H9 (cell line): ENCODE measurements at regions not wholly inside any gene's neighbourhood (a gene's known extent, or its start where the extent isn't known, plus 50 kb on each side); places are given as distances from the start of the nearest gene placed in this dataset.

Experiments
- DNase-seq: peaks from one replicate; pipeline ENCODE4 v3.0.0-alpha.2; 2017
- H2AFZ ChIP-seq: one replicate; pipeline ENCODE4 v1.6.1; 2013; ENCODE audit warnings: mild to moderate bottlenecking, low read length, control low read depth, moderate library complexity
- H2AK5ac ChIP-seq: 2 replicates; pipeline ENCODE4 v1.6.1; 2013; ENCODE audit warnings: low read length, control low read depth, mixed read lengths; ENCODE audit not compliant: insufficient read length
- H2BK120ac ChIP-seq: one replicate; pipeline ENCODE4 v1.6.1; 2013; ENCODE audit warnings: low read depth, mild to moderate bottlenecking, low read length, control low read depth, inconsistent platforms; ENCODE audit not compliant: poor library complexity, severe bottlenecking
- H2BK12ac ChIP-seq: 2 replicates; pipeline ENCODE4 v1.6.1; 2013; ENCODE audit warnings: low read length, control low read depth, mixed read lengths, low read depth; ENCODE audit not compliant: insufficient read length
- H2BK15ac ChIP-seq: 2 replicates; pipeline ENCODE4 v1.6.1; 2013; ENCODE audit warnings: low read depth, low read length, control low read depth
- H2BK20ac ChIP-seq: one replicate; pipeline ENCODE4 v1.6.1; 2013; ENCODE audit warnings: low read depth, mild to moderate bottlenecking, low read length, control low read depth, inconsistent platforms; ENCODE audit not compliant: poor library complexity, severe bottlenecking
- H2BK5ac ChIP-seq: 2 replicates; pipeline ENCODE4 v1.6.1; 2013; ENCODE audit warnings: low read length, control low read depth, mixed read lengths; ENCODE audit not compliant: insufficient read length
- H3K14ac ChIP-seq: 2 replicates; pipeline ENCODE4 v1.6.1; 2013; ENCODE audit warnings: low read length, control low read depth; ENCODE audit not compliant: insufficient read depth
- H3K18ac ChIP-seq: 2 replicates; pipeline ENCODE4 v1.6.1; 2013; ENCODE audit warnings: low read depth, mild to moderate bottlenecking, mixed read lengths, low read length, control low read depth; ENCODE audit not compliant: insufficient read length
- H3K23ac ChIP-seq: 2 replicates; pipeline ENCODE4 v1.6.1; 2013; ENCODE audit warnings: low read length, control low read depth, mixed read lengths, low read depth; ENCODE audit not compliant: insufficient read length
- H3K23me2 ChIP-seq: 2 replicates; pipeline ENCODE4 v1.6.1; 2013; ENCODE audit warnings: low read depth, mild to moderate bottlenecking, mixed read lengths, low read length, control low read depth; ENCODE audit not compliant: insufficient read length, poor library complexity, severe bottlenecking
- H3K27ac ChIP-seq: 2 replicates; pipeline ENCODE4 v1.5.1; 2013; ENCODE audit warnings: low read length, control low read depth, mixed read lengths, low read depth; ENCODE audit not compliant: insufficient read length
- H3K27me3 ChIP-seq: 2 replicates; pipeline ENCODE4 v1.6.1; 2013; ENCODE audit warnings: low read length, control low read depth, inconsistent platforms; ENCODE audit not compliant: insufficient read depth
- H3K4ac ChIP-seq: 2 replicates; pipeline ENCODE4 v1.6.1; 2013; ENCODE audit warnings: low read depth, mild to moderate bottlenecking, control low read depth, inconsistent platforms, low read length, moderate library complexity
- H3K4me1 ChIP-seq: 2 replicates; pipeline ENCODE4 v1.6.1; 2013; ENCODE audit warnings: low read length, control low read depth, inconsistent platforms; ENCODE audit not compliant: insufficient read depth
- H3K4me2 ChIP-seq: 2 replicates; pipeline ENCODE4 v1.6.1; 2013; ENCODE audit warnings: low read length, control low read depth, mixed read lengths; ENCODE audit not compliant: insufficient read length, insufficient read depth
- H3K56ac ChIP-seq: 2 replicates; pipeline ENCODE4 v1.6.1; 2013; ENCODE audit warnings: low read depth, mild to moderate bottlenecking, mixed read lengths, low read length, control low read depth; ENCODE audit not compliant: insufficient read length
- H3K79me1 ChIP-seq: 2 replicates; pipeline ENCODE4 v1.6.1; 2013; ENCODE audit warnings: low read depth, mild to moderate bottlenecking, moderate library complexity, low read length, control low read depth, inconsistent platforms; ENCODE audit not compliant: insufficient read depth, poor library complexity, severe bottlenecking
- H3K79me2 ChIP-seq: 2 replicates; pipeline ENCODE4 v1.6.1; 2013; ENCODE audit warnings: low read length, control low read depth, inconsistent platforms; ENCODE audit not compliant: insufficient read depth
- H3K9ac ChIP-seq: 2 replicates; pipeline ENCODE4 v1.6.1; 2013; ENCODE audit warnings: low read length, control low read depth, mixed read lengths; ENCODE audit not compliant: insufficient read length; ENCODE audit errors: extremely low read depth
- H3K9me3 ChIP-seq: one replicate; pipeline ENCODE4 v1.6.1; 2013; ENCODE audit warnings: low read depth, low read length, inconsistent platforms; ENCODE audit not compliant: control insufficient read depth
- H3T11ph ChIP-seq: one replicate; pipeline ENCODE4 v1.6.1; 2013; ENCODE audit warnings: mild to moderate bottlenecking, low read length, control low read depth, inconsistent platforms
- H4K20me1 ChIP-seq: one replicate; pipeline ENCODE4 v1.6.1; 2013; ENCODE audit not compliant: control insufficient read depth, insufficient read length, insufficient read depth
- H4K5ac ChIP-seq: 2 replicates; pipeline ENCODE4 v1.6.1; 2013; ENCODE audit warnings: low read depth, mild to moderate bottlenecking, mixed read lengths, low read length, control low read depth; ENCODE audit not compliant: insufficient read length
- H4K8ac ChIP-seq: replicated peaks from 2 replicates; pipeline ENCODE4 v1.6.1; 2013; ENCODE audit warnings: low read length, control low read depth, mixed read lengths, low read depth; ENCODE audit not compliant: insufficient read length
- H4K91ac ChIP-seq: 2 replicates; pipeline ENCODE4 v1.6.1; 2013; ENCODE audit warnings: low read depth, mild to moderate bottlenecking, moderate library complexity, mixed read lengths, low read length, control low read depth; ENCODE audit not compliant: insufficient read length
- H3K27ac Mint-ChIP-seq, 3 experiments: 2 replicates in 2 of 3; 3 replicates in 1 of 3; pipeline ENCODE4 v1.8.0; 2020 to 2021; ENCODE audit warnings: mixed read lengths in 3 of 3, mild to moderate bottlenecking in 1 of 3, moderate library complexity in 1 of 3
- H3K27me3 Mint-ChIP-seq: 2 replicates; pipeline ENCODE4 v1.8.0; 2021; ENCODE audit warnings: low read depth, mild to moderate bottlenecking, moderate library complexity, mixed read lengths
- H3K36me3 Mint-ChIP-seq, 3 experiments: 2 replicates in 2 of 3; 3 replicates in 1 of 3; pipeline ENCODE4 v1.8.0; 2020 to 2021; ENCODE audit warnings: low read depth in 3 of 3, mixed read lengths in 3 of 3; ENCODE audit not compliant: insufficient read depth in 1 of 3
- H3K4me1 Mint-ChIP-seq, 2 experiments: 2 replicates each; pipeline ENCODE4 v1.8.0; 2020; ENCODE audit warnings: mixed read lengths in 2 of 2
- H3K4me3 Mint-ChIP-seq, 2 experiments: 2 replicates in 1 of 2; 3 replicates in 1 of 2; pipeline ENCODE4 v1.8.0; 2020 to 2021; ENCODE audit warnings: mild to moderate bottlenecking in 2 of 2, mixed read lengths in 2 of 2, moderate library complexity in 1 of 2
- H3K9me3 Mint-ChIP-seq, 2 experiments: 2 replicates in 1 of 2; 3 replicates in 1 of 2; pipeline ENCODE4 v1.8.0; 2020; ENCODE audit warnings: mild to moderate bottlenecking in 2 of 2, mixed read lengths in 2 of 2, moderate library complexity in 1 of 2
- WGBS: extraction: QIAGEN DNeasy Blood & Tissue Kit; methylation state at CpG from one replicate; pipeline ENCODE4 v1.1.7; 2013; ENCODE audit warnings: missing lambda C conversion rate, low lambda C conversion rate, mixed read lengths; ENCODE audit not compliant: insufficient read length; ENCODE audit errors: extremely low coverage; 5-methylcytosine and 5-hydroxymethylcytosine counted together
- TF ChIP-seq, protein P1 (sequence below): fragments of 200-600 bp; sonication (generic); conservative IDR thresholded peaks from 3 replicates; pipeline ENCODE4 v1.8.0; 2021; ENCODE audit warnings: antibody characterized with exemption, mild to moderate bottlenecking

DNA sequence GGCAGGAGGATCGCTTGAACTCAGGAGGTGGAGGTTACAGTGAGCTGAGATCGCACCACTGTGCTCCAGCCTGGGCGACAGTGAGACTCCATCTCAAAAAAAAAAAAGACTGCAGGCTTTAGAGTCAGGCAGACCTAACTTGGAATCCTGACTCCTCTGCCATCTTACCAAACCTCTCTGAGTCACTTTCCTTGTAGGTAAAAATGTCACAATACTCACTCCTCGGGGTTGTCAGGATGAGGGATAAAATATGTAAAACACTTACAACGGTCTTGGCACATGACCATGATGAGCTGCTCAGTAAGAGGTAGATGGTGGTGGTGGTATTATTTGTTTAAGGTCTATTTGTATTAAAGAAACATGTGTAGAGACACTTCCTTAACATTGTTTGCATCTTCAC, 154.1 kb upstream of the PDE1C start:
- no peak overlapping the region for H3K4me3 Mint-ChIP-seq
- no peak overlapping the region for H3K4me2 ChIP-seq
- no peak overlapping the region for H4K8ac ChIP-seq
- no peak overlapping the region for H2AFZ ChIP-seq
- no peak overlapping the region for H4K91ac ChIP-seq
- no peak for DNase-seq
- H3K4ac ChIP-seq: no peak overlapping the region
- no peak overlapping the region for H4K5ac ChIP-seq
- no peaks in the 10 kb centered on the region for H3K27me3 ChIP-seq
- no peak overlapping the region for H3K23ac ChIP-seq
- TF ChIP-seq, protein P1, sequence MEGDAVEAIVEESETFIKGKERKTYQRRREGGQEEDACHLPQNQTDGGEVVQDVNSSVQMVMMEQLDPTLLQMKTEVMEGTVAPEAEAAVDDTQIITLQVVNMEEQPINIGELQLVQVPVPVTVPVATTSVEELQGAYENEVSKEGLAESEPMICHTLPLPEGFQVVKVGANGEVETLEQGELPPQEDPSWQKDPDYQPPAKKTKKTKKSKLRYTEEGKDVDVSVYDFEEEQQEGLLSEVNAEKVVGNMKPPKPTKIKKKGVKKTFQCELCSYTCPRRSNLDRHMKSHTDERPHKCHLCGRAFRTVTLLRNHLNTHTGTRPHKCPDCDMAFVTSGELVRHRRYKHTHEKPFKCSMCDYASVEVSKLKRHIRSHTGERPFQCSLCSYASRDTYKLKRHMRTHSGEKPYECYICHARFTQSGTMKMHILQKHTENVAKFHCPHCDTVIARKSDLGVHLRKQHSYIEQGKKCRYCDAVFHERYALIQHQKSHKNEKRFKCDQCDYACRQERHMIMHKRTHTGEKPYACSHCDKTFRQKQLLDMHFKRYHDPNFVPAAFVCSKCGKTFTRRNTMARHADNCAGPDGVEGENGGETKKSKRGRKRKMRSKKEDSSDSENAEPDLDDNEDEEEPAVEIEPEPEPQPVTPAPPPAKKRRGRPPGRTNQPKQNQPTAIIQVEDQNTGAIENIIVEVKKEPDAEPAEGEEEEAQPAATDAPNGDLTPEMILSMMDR: no peak
- H3K27ac ChIP-seq: no peak overlapping the region
- peaks cover 27% of the 10 kb centered on the region for H3K27me3 Mint-ChIP-seq
- no peak overlapping the region for H2BK120ac ChIP-seq
- no peaks in the 10 kb centered on the region for H3K9me3 Mint-ChIP-seq
- H3K79me1 ChIP-seq: no peaks in the 10 kb centered on the region
- H3K9me3 ChIP-seq: no peaks in the 10 kb centered on the region
- H3K23me2 ChIP-seq: no peaks in the 10 kb centered on the region
- no peak overlapping the region for H2BK15ac ChIP-seq
- H3K14ac ChIP-seq: no peak overlapping the region
- no peak overlapping the region for H2BK5ac ChIP-seq
- no peak overlapping the region for H2AK5ac ChIP-seq
- no peaks in the 10 kb centered on the region for H4K20me1 ChIP-seq
- H2BK12ac ChIP-seq: no peak overlapping the region
- no peak overlapping the region for H3K27ac Mint-ChIP-seq
- peaks cover 0 to 2% (median 0%) of the 10 kb centered on the region in 3 experiments; a peak in 1 of 7 replicates for H3K36me3 Mint-ChIP-seq
- no peak overlapping the region for H3K56ac ChIP-seq
- WGBS: no CpG with 5 or more reads among the region's 5 CpGs
- H3K18ac ChIP-seq: no peak overlapping the region
- no peak overlapping the region for H2BK20ac ChIP-seq
- H3K4me1 ChIP-seq: peaks cover 2% of the 10 kb centered on the region; the same call in 1 of the 2 replicates
- no peak overlapping the region for H3T11ph ChIP-seq
- no peaks in the 10 kb centered on the region for H3K79me2 ChIP-seq
- peaks cover 4 to 8% of the 10 kb centered on the region in 2 experiments for H3K4me1 Mint-ChIP-seq
- H3K9ac ChIP-seq: no peak overlapping the region
